ENCODE measurements at regions not wholly inside any gene's neighbourhood (a gene's known extent, or its start where the extent isn't known, plus 50 kb on each side); places are given as distances from the start of the nearest gene placed in this dataset.

- TF ChIP-seq CTCF (IDR thresholded peaks at IDR 0.05) (no peak), POLR2A (IDR thresholded peaks at IDR 0.05) (no peak)
Observed at GRCh38 chr5:4785971-4786370, 354.2 kb upstream of the ADAMTS16 start.
